ENCODE measurements at regions not wholly inside any gene's neighbourhood (a gene's known extent, or its start where the extent isn't known, plus 50 kb on each side); places are given as distances from the start of the nearest gene placed in this dataset.

DNA sequence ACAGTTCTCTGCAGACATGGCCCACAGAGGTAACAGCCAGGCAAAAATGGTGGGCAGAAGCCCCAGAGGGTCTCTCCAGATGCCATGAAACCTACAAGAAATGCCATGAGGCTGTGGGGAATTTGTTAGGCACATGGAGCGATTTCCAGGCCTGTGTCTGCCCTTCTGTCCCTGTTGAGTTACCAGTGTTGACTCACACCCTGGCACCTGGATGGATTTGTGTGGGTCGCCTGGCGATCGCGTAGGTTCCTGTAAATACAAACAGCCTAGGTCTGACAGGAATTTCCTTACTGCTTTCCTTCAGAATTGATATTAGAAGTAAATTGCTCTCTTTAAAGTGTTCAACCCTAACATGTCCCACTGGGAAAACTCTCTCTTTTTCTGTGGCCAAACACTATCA is 164.9 kb upstream of the EEPD1 start (continued):
- no peak for TF ChIP-seq ZBTB33 (IDR thresholded peaks at IDR 0.05; ENCODE audit: borderline replicate concordance, low read depth)

GRCh38 chr7:35988818-35989217 is 164.2 kb upstream of the EEPD1 start:
- DNase-seq: no peak
- 92% methylated on average over 6 of the region's 6 CpGs for WGBS (ENCODE audit: low lambda C conversion rate)
- Histone ChIP-seq H3K4me1 (ENCODE audit: control insufficient read depth in 1 of 2, insufficient read depth in 2 of 2, low read depth in 1 of 2, low read length in 1 of 2) (no peaks in the 10 kb centered on the region; a peak in 1 of 4 replicates), H4K20me1 (ENCODE audit: insufficient read depth) (no peaks in the 10 kb centered on the region), H3K27ac (ENCODE audit: low read depth in 2 of 2, low read length in 1 of 2) (no peak overlapping the region), H3K4me2 (no peak overlapping the region), H3K79me2 (ENCODE audit: insufficient read depth) (no peaks in the 10 kb centered on the region), H3K9me2 (no peaks in the 10 kb centered on the region), H3K4me3 (ENCODE audit: low read depth in 2 of 2, low read length in 1 of 2) (no peak overlapping the region), H2AFZ (ENCODE audit: low read depth) (no peak overlapping the region), H3F3A (replicated peaks; ENCODE audit: insufficient read depth) (no peaks in the 10 kb centered on the region), H3K9ac (no peak overlapping the region), H3K27me3 (ENCODE audit: insufficient read depth) (no peaks in the 10 kb centered on the region), H3K9me3 (no peaks in the 10 kb centered on the region), H3K36me3 (replicated peaks in 1 of 2; ENCODE audit: control insufficient read depth in 1 of 2, insufficient read depth in 2 of 2, low read length in 1 of 2) (no peaks in the 10 kb centered on the region)
- TF ChIP-seq FOSL2 (IDR thresholded peaks at IDR 0.05; ENCODE audit: borderline replicate concordance, low read depth): no peak
- no peak for TF ChIP-seq SMC3 (IDR thresholded peaks at IDR 0.05; ENCODE audit: low read depth, low read length)
- no peak for TF ChIP-seq MXI1 (IDR thresholded peaks at IDR 0.05; ENCODE audit: low read depth, low read length)
- TF ChIP-seq CHD2 (IDR thresholded peaks at IDR 0.05; ENCODE audit: low read length, partially characterized antibody): no peak
- TF ChIP-seq, protein P1, sequence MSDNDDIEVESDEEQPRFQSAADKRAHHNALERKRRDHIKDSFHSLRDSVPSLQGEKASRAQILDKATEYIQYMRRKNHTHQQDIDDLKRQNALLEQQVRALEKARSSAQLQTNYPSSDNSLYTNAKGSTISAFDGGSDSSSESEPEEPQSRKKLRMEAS (IDR thresholded peaks at IDR 0.05; ENCODE audit: low read depth): no peak
- TF ChIP-seq SIN3A (IDR thresholded peaks at IDR 0.05; ENCODE audit: borderline replicate concordance, low read depth, low read length): no peak
- no peak for TF ChIP-seq IRF3 (IDR thresholded peaks at IDR 0.05; ENCODE audit: low read depth, low read length)
- TF ChIP-seq MEF2A (IDR thresholded peaks at IDR 0.05; ENCODE audit: borderline replicate concordance, low read depth): no peak
- TF ChIP-seq ZBTB33 (IDR thresholded peaks at IDR 0.05; ENCODE audit: borderline replicate concordance, low read depth): no peak
- no peak for TF ChIP-seq NRF1 (IDR thresholded peaks at IDR 0.05; ENCODE audit: low read depth, low read length)
- no peak for TF ChIP-seq GATA2 (CRISPR knock-in tag; IDR thresholded peaks at IDR 0.05)
- TF ChIP-seq USF2 (IDR thresholded peaks at IDR 0.05; ENCODE audit: borderline replicate concordance, low read depth, low read length): no peak
- TF ChIP-seq, protein P2, sequence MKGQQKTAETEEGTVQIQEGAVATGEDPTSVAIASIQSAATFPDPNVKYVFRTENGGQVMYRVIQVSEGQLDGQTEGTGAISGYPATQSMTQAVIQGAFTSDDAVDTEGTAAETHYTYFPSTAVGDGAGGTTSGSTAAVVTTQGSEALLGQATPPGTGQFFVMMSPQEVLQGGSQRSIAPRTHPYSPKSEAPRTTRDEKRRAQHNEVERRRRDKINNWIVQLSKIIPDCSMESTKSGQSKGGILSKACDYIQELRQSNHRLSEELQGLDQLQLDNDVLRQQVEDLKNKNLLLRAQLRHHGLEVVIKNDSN (IDR thresholded peaks at IDR 0.05; ENCODE audit: borderline replicate concordance, low read depth): no peak
- TF ChIP-seq ELF1 (IDR thresholded peaks at IDR 0.05): no peak
- no peak for TF ChIP-seq YY1 (IDR thresholded peaks at IDR 0.05; ENCODE audit: low read depth)
- TF ChIP-seq, protein P3, sequence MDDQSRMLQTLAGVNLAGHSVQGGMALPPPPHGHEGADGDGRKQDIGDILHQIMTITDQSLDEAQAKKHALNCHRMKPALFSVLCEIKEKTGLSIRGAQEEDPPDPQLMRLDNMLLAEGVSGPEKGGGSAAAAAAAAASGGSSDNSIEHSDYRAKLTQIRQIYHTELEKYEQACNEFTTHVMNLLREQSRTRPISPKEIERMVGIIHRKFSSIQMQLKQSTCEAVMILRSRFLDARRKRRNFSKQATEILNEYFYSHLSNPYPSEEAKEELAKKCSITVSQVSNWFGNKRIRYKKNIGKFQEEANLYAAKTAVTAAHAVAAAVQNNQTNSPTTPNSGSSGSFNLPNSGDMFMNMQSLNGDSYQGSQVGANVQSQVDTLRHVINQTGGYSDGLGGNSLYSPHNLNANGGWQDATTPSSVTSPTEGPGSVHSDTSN (IDR thresholded peaks at IDR 0.05): no peak
- ChIA-PET CTCF (interaction anchor here (0.7 to 3.0 kb wide), 9 partner anchors 9 to 330 kb away, joined by 3 to 20 read pairs (median 4); no protein-coding TSS in a partner anchor), POLR2A (no interaction called here)

Data from SK-N-SH (cell line).